Keratinocyte (primary cell): ENCODE measurements at regions not wholly inside any gene's neighbourhood (a gene's known extent, or its start where the extent isn't known, plus 50 kb on each side); places are given as distances from the start of the nearest gene placed in this dataset.

ENCODE experiments used
- DNase-seq: peaks from one replicate; pipeline ENCODE4 v3.0.0-alpha.2; 2011; ENCODE audit warnings: low read depth, missing footprints, low spot score
- FAIRE-seq: peaks from 2 replicates; lab custom pipeline; 2011; peaks lifted over from hg19 to GRCh38; lab: Jason Lieb, UNC
- H2AFZ ChIP-seq: 2 replicates; pipeline ENCODE4 v1.6.0; 2012; ENCODE audit warnings: low read length, control low read depth, inconsistent platforms; ENCODE audit not compliant: control insufficient read depth
- H3K27ac ChIP-seq: 2 replicates; pipeline ENCODE4 v1.5.1; 2011; ENCODE audit warnings: low read length; ENCODE audit not compliant: control insufficient read depth, insufficient read depth
- H3K27me3 ChIP-seq: 3 replicates; pipeline ENCODE4 v1.6.0; 2011; ENCODE audit warnings: low read length; ENCODE audit not compliant: control insufficient read depth, insufficient read depth; ENCODE audit errors: extremely low read depth
- H3K36me3 ChIP-seq, 2 experiments: 2 replicates in 1 of 2; 3 replicates in 1 of 2; pipeline ENCODE4 v1.5.1; 2011; ENCODE audit warnings: low read length in 2 of 2, mild to moderate bottlenecking in 1 of 2; ENCODE audit not compliant: control insufficient read depth in 2 of 2, insufficient read depth in 2 of 2; ENCODE audit errors: extremely low read depth in 1 of 2
- H3K4me1 ChIP-seq: 3 replicates; pipeline ENCODE4 v1.5.1; 2011; ENCODE audit warnings: low read length; ENCODE audit not compliant: control insufficient read depth, insufficient read depth; ENCODE audit errors: extremely low read depth
- H3K4me2 ChIP-seq: 3 replicates; pipeline ENCODE4 v1.6.0; 2011; ENCODE audit warnings: low read depth, low read length; ENCODE audit not compliant: control insufficient read depth, insufficient read depth; ENCODE audit errors: extremely low read depth
- H3K4me3 ChIP-seq, 3 experiments: fragments of 200-600 bp in 1 of 3; sonication (generic) in 1 of 3; 2 replicates in 2 of 3; 3 replicates in 1 of 3; pipeline ENCODE4 v1.5.1; 2011 to 2016; ENCODE audit warnings: low read length in 3 of 3, mild to moderate bottlenecking in 3 of 3, control low read depth in 2 of 3, inconsistent platforms in 1 of 3, low read depth in 1 of 3, mixed read lengths in 1 of 3, mixed run types in 1 of 3, moderate library complexity in 1 of 3; ENCODE audit not compliant: control insufficient read depth in 2 of 3, insufficient read depth in 2 of 3; ENCODE audit errors: extremely low read depth in 1 of 3
- H3K79me2 ChIP-seq: 2 replicates; pipeline ENCODE4 v1.6.0; 2012; ENCODE audit warnings: low read length; ENCODE audit not compliant: control insufficient read depth, insufficient read depth
- H3K9ac ChIP-seq: 3 replicates; pipeline ENCODE4 v1.6.0; 2011; ENCODE audit warnings: low read length; ENCODE audit not compliant: control insufficient read depth, insufficient read depth; ENCODE audit errors: extremely low read depth
- H3K9me1 ChIP-seq: 3 replicates; pipeline ENCODE4 v1.6.0; 2011; ENCODE audit warnings: low read length; ENCODE audit not compliant: control insufficient read depth, insufficient read depth; ENCODE audit errors: extremely low read depth
- H3K9me3 ChIP-seq: 2 replicates; pipeline ENCODE4 v1.5.1; 2012; ENCODE audit warnings: low read depth, low read length; ENCODE audit not compliant: control insufficient read depth
- H4K20me1 ChIP-seq: 3 replicates; pipeline ENCODE4 v1.6.0; 2011; ENCODE audit warnings: low read length; ENCODE audit not compliant: control insufficient read depth, insufficient read depth; ENCODE audit errors: extremely low read depth
- CTCF ChIP-seq, 3 experiments: IDR thresholded peaks in 1 of 3; conservative IDR thresholded peaks in 1 of 3; optimal IDR thresholded peaks in 1 of 3; 2 replicates in 2 of 3; 3 replicates in 1 of 3; pipeline versions ENCODE3 to v1.5.1; 2011; ENCODE audit warnings: low read length in 3 of 3, mild to moderate bottlenecking in 3 of 3, moderate library complexity in 2 of 3, control low read depth in 1 of 3, inconsistent platforms in 1 of 3; ENCODE audit not compliant: insufficient read depth in 2 of 3; ENCODE audit errors: extremely low read depth in 1 of 3
- EZH2 ChIP-seq: IDR thresholded peaks from one replicate; pipeline ENCODE4 v1.6.1; 2012; ENCODE audit warnings: inconsistent platforms, mild to moderate bottlenecking, low read length, moderate library complexity
- dilution Hi-C: fragments of 300-500 bp; cut with MboI; formaldehyde crosslinking; loops from one replicate; pipeline ENCODE4 v1.7.0; 2020; ENCODE audit warnings: low sequenced_read_pairs; ENCODE audit not compliant: extremely low pct_ligation_motif_present

DNA sequence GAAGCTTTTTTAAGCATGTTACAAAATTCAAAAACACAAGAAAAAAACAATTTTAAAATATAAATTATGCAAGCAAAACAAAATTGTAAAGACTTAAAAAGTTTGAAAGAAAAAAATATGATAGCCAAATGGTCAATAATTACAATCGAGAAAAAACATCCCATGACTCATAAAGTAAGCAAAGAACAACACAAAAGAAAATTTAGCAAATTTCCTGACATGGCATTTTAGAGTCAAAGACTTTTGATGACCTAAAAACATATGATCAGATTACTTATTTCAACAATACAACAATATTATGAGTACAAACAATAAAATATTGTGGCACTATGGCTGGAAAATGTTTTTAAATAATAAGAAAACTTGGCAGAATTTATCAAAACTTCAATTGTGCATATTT is 312.1 kb upstream of the MEOX2 start:
- Histone ChIP-seq H3K27me3 (no peaks in the 10 kb centered on the region), H3K9ac (no peak overlapping the region), H3K4me3 (no peak overlapping the region), H3K79me2 (no peaks in the 10 kb centered on the region), H3K4me2 (no peak overlapping the region), H3K4me1 (no peaks in the 10 kb centered on the region), H3K27ac (no peak overlapping the region), H2AFZ (no peak overlapping the region), H3K36me3 (no peaks in the 10 kb centered on the region), H3K9me1 (no peaks in the 10 kb centered on the region), H4K20me1 (no peaks in the 10 kb centered on the region), H3K9me3 (no peaks in the 10 kb centered on the region)
- DNase-seq (no peak), FAIRE-seq (no peak)
- no peak for TF ChIP-seq CTCF (optimal IDR thresholded peaks at IDR 0.05 in 1 of 3, IDR thresholded peaks at IDR 0.05 in 1 of 3, conservative IDR thresholded peaks at IDR 0.05 in 1 of 3; ENCODE audit: extremely low read depth in 1 of 3, insufficient read depth in 2 of 3, low read length in 3 of 3)
- TF ChIP-seq EZH2, result no peak
- dilution Hi-C loops, result no loop called here

DNA sequence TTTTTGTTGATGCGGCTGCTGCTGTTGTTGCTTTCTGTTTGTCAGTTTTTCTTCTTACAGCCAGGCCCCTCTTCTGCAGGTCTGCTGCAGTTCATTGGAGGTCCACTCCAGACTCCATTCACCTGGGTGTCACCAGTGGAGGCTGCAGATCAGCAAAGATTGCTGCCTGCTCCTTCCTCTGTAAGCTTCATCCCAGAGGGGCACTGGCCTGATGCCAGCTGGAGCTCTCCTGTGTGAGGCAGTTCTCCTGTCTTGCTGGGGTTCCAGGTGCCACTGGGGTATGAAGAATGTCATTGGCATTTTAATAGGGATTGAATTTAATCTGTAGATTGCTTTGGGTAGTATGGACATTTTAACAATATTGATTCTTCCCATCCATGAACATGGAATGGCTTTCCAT is 308.5 kb upstream of the MEOX2 start:
- Histone ChIP-seq H3K9me1 (no peaks in the 10 kb centered on the region), H4K20me1 (no peaks in the 10 kb centered on the region), H3K4me1 (no peaks in the 10 kb centered on the region), H3K27me3 (no peaks in the 10 kb centered on the region), H3K79me2 (no peaks in the 10 kb centered on the region), H3K27ac (no peak overlapping the region), H3K9me3 (no peaks in the 10 kb centered on the region), H3K4me2 (no peak overlapping the region), H2AFZ (no peak overlapping the region), H3K4me3 (no peak overlapping the region), H3K9ac (no peak overlapping the region), H3K36me3 (no peaks in the 10 kb centered on the region)
- FAIRE-seq (no peak), DNase-seq (no peak)
- dilution Hi-C loops, result no loop called here
- TF ChIP-seq CTCF (optimal IDR thresholded peaks at IDR 0.05 in 1 of 3, IDR thresholded peaks at IDR 0.05 in 1 of 3, conservative IDR thresholded peaks at IDR 0.05 in 1 of 3; ENCODE audit: extremely low read depth in 1 of 3, insufficient read depth in 2 of 3, low read length in 3 of 3) (no peak), EZH2 (no peak)
